ENCODE measurements at regions not wholly inside any gene's neighbourhood (a gene's known extent, or its start where the extent isn't known, plus 50 kb on each side); places are given as distances from the start of the nearest gene placed in this dataset.

GRCh38 chr13:50713523-50714248 is 129.8 kb downstream of the DLEU7 start:
- DNase-seq (ENCODE audit: low read depth), result no peak

DNA sequence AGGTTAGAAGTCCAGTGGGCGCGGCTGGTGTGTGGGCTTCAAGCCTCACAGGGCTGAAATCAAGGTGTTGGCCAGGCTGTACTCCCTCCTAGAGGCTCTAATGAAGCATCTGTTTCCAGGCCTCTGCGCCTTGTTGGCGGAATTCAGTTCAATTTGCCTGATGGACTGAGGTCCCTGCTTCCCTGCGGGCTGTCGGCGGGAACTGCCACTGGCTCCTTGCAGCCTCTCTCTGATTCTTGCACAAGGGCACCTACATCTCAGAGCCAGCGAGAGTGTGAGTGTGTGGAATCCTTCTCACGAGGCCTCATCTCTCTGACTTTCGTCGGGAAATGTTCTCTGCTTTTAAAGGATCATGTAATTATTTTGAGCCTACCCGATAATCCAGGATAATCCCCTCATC is 128.6 kb downstream of the DLEU7 start:
- DNase-seq (ENCODE audit: low read depth), result no peak

DNA sequence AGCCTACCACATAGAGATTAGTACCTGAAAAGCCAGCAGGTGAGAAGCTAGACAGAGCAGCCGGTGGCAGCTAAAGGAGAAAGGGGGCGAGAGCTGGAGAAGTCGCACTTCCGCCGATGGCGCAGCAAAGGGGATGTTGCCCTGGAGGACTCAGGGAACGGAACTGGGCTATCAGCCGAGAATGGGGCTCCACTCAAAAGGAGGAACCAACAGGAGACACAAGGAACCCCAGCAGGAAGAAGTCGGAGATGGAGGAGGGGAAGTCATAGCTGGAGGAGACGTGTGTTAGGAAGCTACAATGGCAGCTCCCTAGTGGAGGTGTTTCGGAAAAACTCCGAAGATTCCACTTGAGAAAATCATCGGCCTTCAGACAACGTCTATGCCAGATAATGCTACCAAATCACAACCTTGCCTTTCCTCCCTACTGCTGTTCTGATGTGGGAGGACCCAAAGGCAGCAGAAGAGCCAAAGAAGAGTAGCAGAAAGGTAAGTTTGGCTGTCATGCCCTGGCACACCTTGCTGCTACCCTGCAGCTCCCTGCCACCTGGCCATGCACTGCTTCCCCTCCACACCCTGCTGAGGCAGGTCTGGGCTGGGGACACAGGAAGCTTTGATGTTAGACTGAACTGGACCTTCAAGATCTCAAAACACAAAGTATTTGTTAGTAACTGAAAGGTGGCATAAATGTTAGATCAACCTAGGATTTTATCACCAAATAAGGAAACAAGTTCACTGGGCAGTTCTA is 127.9 kb downstream of the DLEU7 start:
- no peak for DNase-seq (ENCODE audit: low read depth)

DNA sequence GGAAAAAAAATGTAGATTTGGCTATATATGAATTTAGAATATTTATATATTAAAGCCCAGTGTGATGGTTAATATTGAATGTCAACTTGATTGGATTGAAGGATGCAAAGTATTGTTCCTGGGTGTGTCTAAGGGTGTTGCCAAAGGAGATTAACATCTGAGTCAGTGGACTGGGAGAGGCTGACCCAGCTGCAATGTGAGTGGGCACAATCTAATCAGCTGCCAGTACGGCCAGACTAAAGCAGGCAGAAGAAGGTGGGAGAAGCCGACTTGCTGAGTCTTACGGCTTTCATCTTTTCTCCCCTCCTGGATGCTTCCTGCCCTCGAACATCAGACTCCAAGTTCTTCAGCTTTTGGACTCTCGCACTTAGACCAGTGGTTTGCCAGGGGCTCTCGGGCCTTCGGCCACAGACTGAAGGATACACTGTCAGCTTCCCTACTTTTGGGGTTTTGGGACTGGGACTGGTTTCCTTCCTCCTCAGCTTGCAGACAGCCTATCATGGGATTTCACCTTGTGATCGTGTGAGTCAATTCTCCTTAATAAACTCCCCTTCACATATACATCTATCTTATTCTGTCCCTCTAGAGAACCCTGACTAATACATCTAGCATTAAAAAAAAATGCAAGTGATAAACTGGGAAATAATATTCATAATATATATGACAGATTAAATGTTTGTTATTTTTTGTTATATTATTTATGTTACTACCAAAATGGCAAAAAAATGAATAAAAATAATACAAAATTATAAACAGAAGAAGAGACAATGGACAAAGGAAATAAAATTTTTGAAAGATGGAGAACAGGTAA is 122.4 kb downstream of the DLEU7 start:
- no peak for DNase-seq (ENCODE audit: low read depth)

DNA sequence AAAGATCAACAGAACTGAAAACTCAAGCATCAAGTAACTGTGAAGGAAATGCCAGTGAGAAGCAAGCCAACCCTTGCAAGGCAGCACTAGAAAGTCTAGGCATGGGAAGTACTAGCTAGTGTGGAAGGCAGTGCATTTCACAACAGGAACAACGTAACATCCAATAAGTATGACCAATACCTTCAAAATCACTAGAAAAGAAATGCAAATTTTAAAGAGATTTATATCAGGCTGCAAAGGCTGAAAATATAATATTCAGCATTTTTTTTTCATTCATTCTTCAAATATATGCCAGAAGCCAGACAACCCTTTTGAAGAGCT is 121.9 kb downstream of the DLEU7 start:
- no peak for DNase-seq (ENCODE audit: low read depth)

- no peak for DNase-seq (ENCODE audit: low read depth)
Observed at GRCh38 chr13:50722440-50723125, 120.9 kb downstream of the DLEU7 start.

GRCh38 chr13:50724438-50724837 is 119.1 kb downstream of the DLEU7 start:
- DNase-seq (ENCODE audit: low read depth), result no peak

- no peak for DNase-seq (ENCODE audit: low read depth)
Observed at GRCh38 chr13:50724913-50725312, 118.6 kb downstream of the DLEU7 start.

GRCh38 chr13:50726164-50726563 is 117.3 kb downstream of the DLEU7 start:
- DNase-seq (ENCODE audit: low read depth), result no peak

- DNase-seq (ENCODE audit: low read depth), result no peak
Observed at GRCh38 chr13:50729177-50729576, 114.3 kb downstream of the DLEU7 start.

DNA sequence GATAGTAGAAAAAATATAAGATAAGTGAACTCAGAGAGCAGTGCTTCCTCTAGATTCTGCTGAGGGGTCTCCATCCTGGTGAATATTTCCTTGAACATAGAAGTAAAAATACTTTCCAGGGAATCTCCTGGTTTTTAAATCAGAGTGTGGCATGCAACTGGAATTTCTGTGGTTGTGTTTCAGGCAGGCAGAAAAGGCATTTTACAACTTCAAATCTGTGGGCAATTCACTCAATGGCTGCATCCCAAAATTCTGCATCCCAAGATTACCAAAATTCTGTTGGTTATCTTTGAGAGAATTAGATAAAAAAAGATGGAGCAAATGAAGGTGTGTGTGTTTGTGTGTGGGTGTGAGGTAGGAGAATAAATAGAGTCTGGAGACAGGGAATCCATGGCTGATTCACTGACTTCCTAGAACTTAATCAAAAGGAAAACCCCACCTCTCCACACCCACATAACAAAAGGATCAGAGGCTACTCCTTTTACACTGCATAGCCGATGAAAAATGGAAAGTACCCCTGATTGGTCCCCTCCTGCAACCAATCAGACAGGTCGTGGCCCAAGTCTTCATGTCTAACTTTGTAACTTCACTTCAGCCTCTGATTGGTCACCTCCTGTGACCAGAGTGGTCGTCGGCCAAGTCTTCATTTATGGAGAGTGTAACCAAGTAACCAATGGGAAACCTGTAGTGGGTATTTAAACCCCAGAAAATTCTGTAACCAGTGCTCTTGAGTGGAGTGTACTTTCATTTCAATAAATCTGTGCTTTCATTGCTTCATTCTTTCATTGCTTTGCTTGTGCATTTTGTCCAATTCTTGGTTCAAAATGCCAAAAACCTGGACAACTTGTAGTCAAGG is 112.8 kb downstream of the DLEU7 start:
- DNase-seq (ENCODE audit: low read depth), result no peak

DNA sequence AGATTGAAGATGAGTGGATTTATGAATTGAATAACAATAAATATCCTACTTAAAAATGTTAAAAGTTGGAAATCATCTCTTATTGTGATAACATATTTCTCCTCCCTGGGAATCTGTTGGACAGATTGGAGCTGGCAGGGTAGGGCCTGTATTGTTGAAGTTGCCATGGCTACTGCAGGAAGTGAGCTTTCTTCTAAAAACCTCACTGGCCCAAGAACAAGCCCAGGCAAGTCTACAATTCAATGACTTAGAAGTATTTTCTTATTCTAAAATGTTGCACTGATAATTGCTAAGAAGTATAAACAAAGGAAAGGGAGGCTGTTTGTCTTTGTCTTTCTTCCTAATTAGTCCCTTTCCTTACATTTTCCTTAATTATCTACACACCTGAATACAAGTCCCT is 112.1 kb downstream of the DLEU7 start:
- no peak for DNase-seq (ENCODE audit: low read depth)

- DNase-seq (ENCODE audit: low read depth), result no peak
Observed at GRCh38 chr13:50732712-50733111, 110.8 kb downstream of the DLEU7 start.

GRCh38 chr13:50733392-50733791 is 110.1 kb downstream of the DLEU7 start:
- DNase-seq (ENCODE audit: low read depth), result no peak

GRCh38 chr13:50735071-50735470 is 108.4 kb downstream of the DLEU7 start:
- no peak for DNase-seq (ENCODE audit: low read depth)

GRCh38 chr13:50740052-50740741 is 103.3 kb downstream of the DLEU7 start:
- DNase-seq (ENCODE audit: low read depth), result no peak

DNA sequence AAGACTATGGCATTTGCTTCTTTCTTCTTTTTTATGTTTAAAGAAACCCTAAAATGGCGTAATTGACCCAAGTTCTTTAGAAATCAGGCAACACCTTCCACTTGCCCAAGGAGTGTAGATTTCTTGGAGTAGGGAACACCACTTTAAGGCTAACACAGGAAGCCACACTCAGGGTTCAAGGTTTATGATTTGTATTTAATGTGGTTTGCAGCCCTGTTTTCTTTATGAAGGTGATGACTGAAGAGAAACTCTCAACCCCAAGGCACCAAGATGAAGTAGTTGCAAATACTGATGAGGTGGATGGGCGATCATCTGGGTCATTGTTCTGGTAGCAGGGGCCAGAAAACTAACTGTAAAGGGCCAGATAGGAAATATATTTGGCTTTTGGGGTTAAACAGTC is 101.1 kb downstream of the DLEU7 start:
- no peak for DNase-seq (ENCODE audit: low read depth)

DNA sequence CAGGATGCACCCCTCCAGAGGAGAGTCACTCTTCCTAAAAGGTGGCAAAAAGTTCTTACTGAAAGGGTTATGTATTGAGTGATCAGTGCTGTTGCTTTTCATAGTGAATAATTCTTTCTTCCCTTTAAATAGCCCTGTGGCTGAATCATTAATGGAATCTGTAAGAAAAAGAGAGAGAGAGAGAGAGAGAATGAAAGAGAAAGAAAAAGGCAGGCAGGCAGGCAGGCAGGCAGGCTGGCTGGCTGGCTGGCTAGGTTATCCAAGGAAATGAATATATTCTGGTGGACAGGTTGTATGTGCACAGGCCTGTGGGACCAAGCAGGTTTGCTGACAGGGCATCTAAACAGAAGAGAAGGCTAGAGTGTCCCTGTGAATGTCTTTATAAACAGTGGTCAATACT is 100.5 kb downstream of the DLEU7 start:
- no peak for DNase-seq (ENCODE audit: low read depth)

DNA sequence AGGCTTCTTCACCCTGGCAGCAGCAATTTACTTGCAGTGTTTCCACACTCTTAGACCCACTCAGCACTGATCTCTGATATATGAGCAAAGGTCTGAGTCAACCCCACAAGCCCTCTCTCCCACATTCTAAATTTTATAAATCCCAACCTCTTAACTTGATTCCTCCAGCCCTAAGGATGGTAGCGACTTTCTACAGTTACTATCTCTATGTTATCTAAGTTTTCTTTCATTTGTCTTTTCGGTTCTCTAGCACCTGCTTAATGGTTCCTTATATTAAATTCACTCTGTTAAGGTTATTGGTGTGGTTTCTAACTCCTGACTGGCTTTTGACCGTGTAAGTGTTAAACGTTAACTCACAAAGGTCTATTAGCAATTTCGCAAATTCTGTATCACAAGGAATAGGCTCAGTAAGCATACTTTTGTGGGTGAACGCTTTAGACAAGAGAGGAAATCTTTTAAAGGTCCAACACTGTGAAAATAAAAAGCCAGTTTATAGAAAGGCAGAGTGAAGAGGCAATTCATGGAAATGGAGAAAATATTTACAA is 99.3 kb downstream of the DLEU7 start:
- DNase-seq (ENCODE audit: low read depth), result no peak

DNA sequence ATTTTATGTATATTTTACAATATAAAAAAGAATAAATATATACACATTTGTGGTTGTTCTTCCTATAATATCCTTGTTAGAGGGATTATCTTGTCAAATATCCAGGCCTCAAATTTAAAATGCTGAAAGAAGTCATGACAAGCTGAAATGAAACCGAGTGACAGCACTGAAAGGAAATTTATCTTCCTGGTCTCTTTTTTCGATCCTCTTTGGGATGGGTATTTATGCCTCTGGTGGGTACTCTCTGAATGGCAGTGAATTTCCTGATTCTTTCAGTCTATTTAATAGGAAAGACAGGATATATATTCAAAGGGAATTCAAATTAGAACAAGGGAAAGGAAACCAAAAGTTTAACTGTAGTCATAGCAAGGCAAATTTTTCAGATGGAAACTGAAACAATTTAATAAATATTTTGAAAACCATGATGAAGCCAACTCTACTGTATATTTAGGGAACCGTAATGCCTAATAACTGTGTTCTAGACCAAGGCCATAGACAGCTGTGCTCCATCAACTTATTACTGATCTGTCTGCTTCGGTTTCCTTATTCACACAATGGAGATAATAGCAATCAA is 97.9 kb downstream of the DLEU7 start:
- no peak for DNase-seq (ENCODE audit: low read depth)

All from T-helper 22 cell (primary cell).